GM21526 (cell line): ENCODE measurements at regions not wholly inside any gene's neighbourhood (a gene's known extent, or its start where the extent isn't known, plus 50 kb on each side); places are given as distances from the start of the nearest gene placed in this dataset.
A peak's percentile ranks its signal among the peaks of the same experiment; 100 is the strongest.

Source experiments
- ATAC-seq: cut with Tn5 transposase; IDR thresholded peaks from one replicate; pipeline ENCODE4 v1.9.1; 2021; ENCODE audit warnings: moderate library complexity; ENCODE audit not compliant: unreplicated experiment, low FRiP score

GRCh38 chr2:11920993-11921583 lies 174.7 kb downstream of the LPIN1 start:
- no peak for ATAC-seq

DNA sequence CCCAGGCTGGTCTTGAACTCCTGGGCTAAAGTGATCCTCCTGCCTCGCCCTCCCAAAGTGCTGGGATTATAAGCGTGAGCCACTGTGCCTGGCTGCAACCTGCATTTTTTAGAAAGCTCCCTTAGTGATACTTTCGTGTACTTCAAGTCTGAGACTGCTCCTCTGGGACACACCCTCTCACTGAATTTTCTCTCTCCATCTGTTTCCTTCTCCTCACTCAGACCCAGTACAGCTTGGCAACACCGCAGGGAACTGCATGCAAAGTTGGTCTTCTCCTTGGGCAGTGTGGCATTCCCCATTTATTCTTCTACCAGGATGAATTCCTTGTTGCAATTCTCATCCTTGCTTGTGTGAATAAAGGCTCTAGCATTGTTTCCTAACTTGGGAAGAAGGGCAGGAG lies 175.9 kb downstream of the LPIN1 start:
- ATAC-seq: no peak

- no peak for ATAC-seq
Observed at GRCh38 chr2:11923935-11924334, 177.5 kb downstream of the LPIN1 start.

DNA sequence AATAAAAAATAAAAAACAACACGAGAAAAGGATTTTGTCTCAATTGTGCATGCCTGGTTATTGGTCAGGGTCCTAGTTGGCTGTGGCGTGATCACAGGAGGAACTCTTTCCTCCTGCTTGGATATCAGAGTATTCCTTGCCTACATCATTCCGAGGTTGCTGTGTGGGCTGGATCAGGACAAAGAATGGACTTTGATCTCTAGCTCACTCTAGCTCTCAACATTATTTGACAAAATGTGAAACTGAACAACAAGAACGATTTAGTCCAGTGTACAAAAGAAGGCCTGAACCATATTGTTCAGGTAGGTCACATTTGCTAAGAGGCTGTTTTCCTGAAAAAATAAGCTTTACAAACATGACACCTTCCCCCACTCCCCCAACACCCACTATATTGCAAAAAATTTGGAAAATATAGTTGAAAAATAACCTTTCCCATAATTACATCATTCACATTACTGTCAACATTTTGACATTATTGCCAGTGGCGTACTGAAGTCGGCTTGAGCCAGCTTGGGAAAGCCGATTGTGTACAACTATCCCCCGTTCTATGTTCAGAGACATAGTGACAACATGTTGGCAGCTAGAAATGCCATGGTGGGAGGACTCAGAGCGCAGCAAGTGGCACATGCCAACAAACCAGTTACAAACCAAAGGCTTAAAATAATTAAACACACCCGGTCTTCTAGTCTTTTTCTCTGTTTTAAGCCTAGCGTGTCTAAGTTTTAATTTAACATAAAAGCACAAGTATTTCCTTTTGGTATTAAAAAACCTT lies 179.0 kb downstream of the LPIN1 start:
- no peak for ATAC-seq

DNA sequence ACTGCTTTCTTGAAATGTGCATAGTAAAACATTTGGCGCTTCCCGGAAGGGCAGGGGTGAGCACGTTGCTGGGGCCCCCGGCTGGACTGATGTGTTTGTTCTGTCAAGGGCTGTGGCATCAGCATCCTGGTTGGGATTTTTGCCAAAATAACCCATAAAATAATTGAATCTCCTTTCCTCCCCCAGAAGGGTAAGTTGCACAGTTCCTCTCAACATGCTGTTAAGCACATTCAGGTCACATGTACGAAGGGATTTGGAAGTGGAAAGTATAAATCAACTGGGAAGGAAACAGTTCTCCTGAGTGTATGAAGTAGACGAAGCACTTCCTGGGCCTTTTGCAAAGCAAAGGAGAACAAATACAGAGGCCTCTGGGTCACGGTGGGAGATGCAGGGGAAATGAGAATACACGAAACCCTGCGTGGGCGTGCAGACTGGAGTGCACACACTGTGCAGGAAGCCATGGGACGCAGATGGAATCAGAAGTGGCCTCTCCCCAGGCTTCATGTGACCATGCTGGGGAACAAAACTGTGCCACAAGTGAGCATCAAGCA lies 183.9 kb downstream of the LPIN1 start:
- no peak for ATAC-seq

- ATAC-seq: no peak
Observed at GRCh38 chr2:11932048-11932512, 185.6 kb downstream of the LPIN1 start.

DNA sequence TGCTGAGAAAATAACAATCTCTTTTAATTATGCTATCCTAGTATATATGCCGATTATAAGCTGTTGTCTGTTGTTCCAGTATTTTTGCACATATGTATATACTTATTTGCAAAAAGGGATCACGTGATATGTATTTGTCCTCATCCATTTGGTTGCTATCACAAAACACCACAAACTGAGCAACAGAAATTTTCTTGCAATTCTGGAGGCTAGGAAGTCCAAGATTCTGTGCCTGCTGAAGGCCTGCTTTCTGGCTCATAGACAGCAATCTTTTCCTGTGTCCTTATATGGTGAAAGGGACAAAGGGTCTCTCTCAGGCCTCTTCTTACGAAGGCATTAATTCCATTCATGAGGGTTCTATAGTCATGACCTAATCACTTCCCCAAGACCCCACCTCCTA lies 186.5 kb downstream of the LPIN1 start:
- ATAC-seq: no peak

DNA sequence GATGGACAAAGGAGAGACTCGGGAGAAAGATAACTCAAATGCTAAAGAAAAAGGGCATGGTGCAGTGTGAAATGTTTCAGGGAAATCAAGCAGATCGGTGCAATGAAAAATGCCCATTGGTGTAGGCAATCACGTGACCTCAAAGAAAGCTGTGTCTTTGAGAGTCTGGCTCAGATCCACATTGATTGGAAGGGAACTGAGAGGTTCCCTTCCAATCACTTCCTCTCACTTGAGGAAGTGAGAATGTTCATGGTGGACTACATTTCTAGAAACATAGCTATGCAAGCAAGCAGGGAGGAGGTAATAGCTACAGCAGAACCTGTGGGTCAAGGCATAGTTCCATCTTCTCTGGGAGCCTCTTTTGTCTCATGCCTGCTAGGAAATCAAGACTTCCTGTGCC lies 187.4 kb downstream of the LPIN1 start:
- ATAC-seq: peak; percentile 82

DNA sequence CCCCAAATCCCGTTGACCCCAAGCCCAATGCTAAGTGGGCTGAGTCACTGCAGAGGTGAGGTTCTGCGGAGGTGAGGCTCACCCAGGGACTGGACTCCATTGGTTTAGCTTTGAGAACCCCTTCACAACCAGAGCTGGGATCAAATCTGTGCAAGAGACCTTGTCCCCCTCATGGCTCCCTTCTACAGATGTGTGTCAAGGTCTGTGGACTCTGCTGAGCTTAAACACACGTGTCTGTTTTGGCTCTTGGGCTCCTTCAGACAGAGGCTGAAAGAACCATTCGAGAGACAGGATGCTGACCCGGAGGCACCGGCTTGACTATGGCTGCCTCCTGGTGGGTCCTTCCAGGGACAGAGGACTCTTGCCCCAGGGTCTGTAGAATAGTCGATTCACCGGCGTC lies 190.3 kb downstream of the LPIN1 start:
- ATAC-seq: no peak

- ATAC-seq: no peak
Observed at GRCh38 chr2:11938196-11938595, 191.8 kb downstream of the LPIN1 start.

DNA sequence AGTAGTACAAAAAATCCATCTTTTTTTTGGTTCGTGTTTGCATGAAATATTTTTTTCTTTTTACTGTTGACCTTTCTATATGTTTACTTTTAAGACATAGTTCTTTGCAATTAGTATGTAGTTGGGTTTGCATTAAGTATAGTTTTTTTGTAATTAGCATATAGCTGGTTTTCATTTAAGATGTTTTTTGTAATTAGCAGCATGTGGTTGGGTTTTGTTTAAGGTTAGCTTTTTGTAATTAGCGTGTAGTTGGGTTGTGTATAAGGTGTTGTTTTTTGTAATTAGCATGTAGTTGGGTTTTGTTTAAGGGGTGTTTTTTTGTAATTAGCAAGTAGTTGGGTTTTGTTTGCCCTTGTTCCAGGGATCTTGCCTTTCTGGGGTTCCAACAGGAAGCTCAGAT lies 193.1 kb downstream of the LPIN1 start:
- no peak for ATAC-seq

DNA sequence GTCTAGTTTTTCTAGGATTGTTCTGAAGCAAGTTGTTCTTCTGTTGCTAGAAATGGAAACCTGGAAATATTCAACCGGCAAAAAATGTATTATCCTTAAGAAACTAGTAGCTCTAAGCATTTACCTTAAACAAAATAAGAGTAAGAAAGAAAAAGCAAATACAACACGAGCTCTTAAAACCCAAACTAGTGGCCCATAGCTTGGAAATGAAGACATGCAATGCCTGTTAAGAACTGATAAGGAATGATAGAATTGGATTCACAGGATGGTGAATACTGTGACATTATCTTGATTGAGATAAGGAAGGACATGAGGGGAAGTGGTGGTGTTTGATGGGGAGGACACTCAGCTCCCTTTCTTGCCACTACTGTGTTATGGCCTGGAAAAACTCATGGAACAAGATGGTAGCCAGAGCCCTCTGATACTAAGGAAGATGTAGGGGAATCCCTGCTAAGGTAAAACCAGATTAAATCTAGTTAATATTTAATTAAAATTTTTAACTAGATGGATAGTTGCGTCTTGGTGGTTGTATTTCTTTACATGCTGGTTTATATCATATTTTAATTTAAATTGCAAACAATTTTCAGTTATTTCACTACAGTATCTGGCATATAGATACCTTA lies 193.8 kb downstream of the LPIN1 start:
- ATAC-seq: no peak

GRCh38 chr2:11940799-11941198 lies 194.4 kb downstream of the LPIN1 start:
- ATAC-seq: no peak

GRCh38 chr2:11941201-11942177 lies 195.1 kb downstream of the LPIN1 start:
- no peak for ATAC-seq

GRCh38 chr2:11942178-11942569 lies 195.7 kb downstream of the LPIN1 start:
- ATAC-seq: no peak

DNA sequence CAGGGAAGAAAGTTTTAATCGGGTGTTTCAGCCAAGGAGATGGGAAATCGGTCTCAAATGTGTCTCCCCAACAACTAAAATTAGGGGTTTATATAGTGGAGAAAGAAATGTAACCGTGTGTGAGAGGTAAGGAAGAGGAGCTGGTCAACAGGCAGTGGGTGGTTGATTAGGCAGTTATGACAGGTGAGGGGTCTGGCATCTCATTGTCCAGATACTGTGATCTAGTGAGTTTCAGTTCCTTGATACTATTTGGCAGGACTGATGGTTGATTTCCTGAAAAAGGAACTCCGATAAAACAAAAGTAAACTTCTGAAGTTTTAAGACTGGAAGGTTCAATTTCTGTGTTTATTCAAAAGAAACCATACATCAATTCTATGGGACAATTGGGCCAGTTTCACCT lies 197.9 kb downstream of the LPIN1 start:
- ATAC-seq: no peak

DNA sequence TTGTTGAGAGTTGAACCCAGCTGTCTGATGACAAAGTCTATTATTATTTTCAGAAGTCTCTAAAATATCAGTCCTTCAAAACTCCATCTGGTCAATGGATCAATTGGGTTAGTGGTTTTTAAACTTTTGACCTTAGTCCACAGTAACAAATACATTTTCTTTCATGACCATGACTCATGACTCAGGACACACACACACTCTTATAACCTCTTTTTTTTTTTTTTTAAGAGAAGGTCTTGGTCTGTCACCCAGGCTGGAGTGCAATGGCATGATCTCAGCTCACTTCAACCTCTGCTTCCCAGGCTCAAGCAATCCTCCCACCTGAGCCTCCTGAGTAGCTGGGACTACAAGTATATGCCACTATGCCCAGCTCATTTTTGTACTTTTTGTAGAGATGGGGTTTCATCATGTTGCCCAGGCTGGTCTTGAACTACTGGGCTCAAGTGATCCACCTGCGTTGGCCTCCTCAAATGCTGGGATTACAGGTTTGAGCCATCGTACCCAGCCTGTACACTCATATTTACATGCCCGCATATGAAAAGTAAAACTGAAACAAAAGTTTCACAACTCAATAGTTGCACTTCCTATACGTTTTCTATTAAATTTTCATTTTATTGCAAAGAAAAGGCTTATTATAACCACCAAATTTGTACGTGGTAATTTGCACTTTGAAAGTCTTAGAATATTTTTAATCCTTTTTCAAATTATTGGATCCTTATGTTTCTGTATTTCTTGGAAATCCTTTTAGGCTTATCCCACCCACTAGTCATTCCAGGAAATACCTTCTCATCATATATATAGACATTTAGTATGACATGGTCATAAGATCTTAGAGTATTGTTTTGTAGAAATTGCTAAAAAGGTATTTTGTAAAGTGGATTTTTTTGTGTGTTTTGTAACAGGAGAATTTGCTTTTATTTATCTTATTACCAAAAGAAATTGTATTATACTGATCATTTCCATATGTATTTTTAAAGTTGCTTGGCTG lies 199.0 kb downstream of the LPIN1 start:
- peak; percentile 95 for ATAC-seq

- ATAC-seq: no peak
Observed at GRCh38 chr2:11947956-11948355, 201.5 kb downstream of the LPIN1 start.
